ENCODE measurements at regions not wholly inside any gene's neighbourhood (a gene's known extent, or its start where the extent isn't known, plus 50 kb on each side); places are given as distances from the start of the nearest gene placed in this dataset.
"Not testable (repeated sequence)": the region's sequence is repeated elsewhere in the genome, so short reads cannot be mapped to it uniquely, and the experiment has no call there.

DNA sequence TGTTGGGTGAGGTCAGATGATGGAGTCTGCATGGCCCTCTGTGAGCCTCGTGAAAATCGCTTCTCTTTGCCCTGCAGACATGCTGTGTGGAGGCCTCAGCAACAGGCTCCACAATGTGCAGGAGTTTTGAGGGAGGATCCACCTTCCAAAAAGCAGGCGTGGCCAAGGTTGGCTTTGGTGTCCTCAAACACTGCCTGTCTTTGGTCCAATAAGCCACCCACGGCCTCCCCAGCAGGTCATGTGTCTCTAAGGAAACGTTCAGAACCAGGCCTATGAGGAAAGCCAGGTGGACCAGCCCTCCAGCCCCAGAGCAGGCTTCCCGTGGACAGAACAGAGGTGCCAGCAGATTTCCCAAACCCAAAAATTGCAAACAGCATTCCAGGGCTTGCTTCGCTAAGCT, 340.7 kb upstream of the IRX2 start:
- TF ChIP-seq POLR2A (IDR thresholded peaks at IDR 0.05) = no peak
- TF ChIP-seq POLR2AphosphoS5 (IDR thresholded peaks at IDR 0.05) = no peak
- TF ChIP-seq EP300 (IDR thresholded peaks at IDR 0.05; ENCODE audit: low read depth) = no peak
- TF ChIP-seq, protein P1, sequence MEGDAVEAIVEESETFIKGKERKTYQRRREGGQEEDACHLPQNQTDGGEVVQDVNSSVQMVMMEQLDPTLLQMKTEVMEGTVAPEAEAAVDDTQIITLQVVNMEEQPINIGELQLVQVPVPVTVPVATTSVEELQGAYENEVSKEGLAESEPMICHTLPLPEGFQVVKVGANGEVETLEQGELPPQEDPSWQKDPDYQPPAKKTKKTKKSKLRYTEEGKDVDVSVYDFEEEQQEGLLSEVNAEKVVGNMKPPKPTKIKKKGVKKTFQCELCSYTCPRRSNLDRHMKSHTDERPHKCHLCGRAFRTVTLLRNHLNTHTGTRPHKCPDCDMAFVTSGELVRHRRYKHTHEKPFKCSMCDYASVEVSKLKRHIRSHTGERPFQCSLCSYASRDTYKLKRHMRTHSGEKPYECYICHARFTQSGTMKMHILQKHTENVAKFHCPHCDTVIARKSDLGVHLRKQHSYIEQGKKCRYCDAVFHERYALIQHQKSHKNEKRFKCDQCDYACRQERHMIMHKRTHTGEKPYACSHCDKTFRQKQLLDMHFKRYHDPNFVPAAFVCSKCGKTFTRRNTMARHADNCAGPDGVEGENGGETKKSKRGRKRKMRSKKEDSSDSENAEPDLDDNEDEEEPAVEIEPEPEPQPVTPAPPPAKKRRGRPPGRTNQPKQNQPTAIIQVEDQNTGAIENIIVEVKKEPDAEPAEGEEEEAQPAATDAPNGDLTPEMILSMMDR (IDR thresholded peaks at IDR 0.05) = no peak
- no peaks in the 10 kb centered on the region for H3K36me3 ChIP-seq
- in situ Hi-C loops (cut with MboI; ENCODE audit: low pct_ligation_motif_present in 1 of 4, low pct_unique_long_range_greater_than_20kb in 1 of 4, low sequenced_read_pairs in 3 of 4) (no loop called here), intact Hi-C loops (cut with DNase I; ENCODE audit: low total_unique reads) (no loop called here)
- no peaks in the 10 kb centered on the region for H3K27me3 ChIP-seq
- WGBS, 2 donors (ENCODE audit: low coverage in 1 of 2) = 70 to 80% methylated on average over 1 to 7 of the region's 7 CpGs
- H3K9me3 ChIP-seq = no peaks in the 10 kb centered on the region
- H3K4me3 ChIP-seq = no peak overlapping the region
- H3K27ac ChIP-seq = no peak overlapping the region
- no peaks in the 10 kb centered on the region for H3K4me1 ChIP-seq
- no peak for DNase-seq

DNA sequence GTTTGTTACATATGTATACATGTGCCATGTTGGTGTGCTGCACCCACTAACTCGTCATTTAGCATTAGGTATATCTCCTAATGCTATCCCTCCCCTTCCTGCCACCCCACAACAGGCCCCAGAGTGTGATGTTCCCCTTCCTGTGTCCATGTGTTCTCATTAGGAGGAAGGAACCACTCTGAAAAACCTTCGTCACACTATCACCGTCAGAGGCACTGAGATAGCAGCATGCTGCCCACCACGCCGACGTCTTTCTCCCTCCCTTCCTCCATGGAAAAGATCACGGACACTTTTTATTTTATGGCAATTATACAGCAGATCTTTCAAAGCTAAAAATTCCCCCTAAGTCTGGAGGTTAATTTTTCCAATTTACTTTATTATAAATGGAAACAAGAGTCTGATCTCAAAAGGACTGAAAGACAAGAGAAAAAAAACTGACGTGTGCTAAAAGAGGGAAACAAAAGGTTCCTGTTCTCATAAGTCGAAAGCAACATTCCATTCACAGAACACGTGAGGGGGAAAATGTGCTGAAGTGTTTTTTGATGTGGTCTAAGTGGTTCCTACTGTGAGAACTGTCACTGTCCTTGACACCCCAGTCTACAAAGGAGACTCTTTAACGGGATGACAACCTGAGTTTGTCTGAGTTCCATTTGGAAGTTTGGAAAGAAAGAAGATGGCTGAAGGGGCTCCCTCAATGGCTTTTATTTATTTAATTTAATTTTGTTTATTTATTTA, 339.7 kb upstream of the IRX2 start:
- no peaks in the 10 kb centered on the region for H3K4me1 ChIP-seq
- H3K36me3 ChIP-seq = no peaks in the 10 kb centered on the region
- in situ Hi-C loops (cut with MboI; ENCODE audit: low pct_ligation_motif_present in 1 of 4, low pct_unique_long_range_greater_than_20kb in 1 of 4, low sequenced_read_pairs in 3 of 4) (no loop called here), intact Hi-C loops (cut with DNase I; ENCODE audit: low total_unique reads) (no loop called here)
- H3K9me3 ChIP-seq = no peaks in the 10 kb centered on the region
- WGBS, 2 donors (ENCODE audit: low coverage in 1 of 2) = 57 to 68% methylated on average over 11 of the region's 11 CpGs
- TF ChIP-seq POLR2A (IDR thresholded peaks at IDR 0.05) (no peak), POLR2AphosphoS5 (IDR thresholded peaks at IDR 0.05) (no peak), EP300 (IDR thresholded peaks at IDR 0.05; ENCODE audit: low read depth) (no peak)
- TF ChIP-seq, protein P1 (IDR thresholded peaks at IDR 0.05) = no peak
- H3K27me3 ChIP-seq = no peaks in the 10 kb centered on the region
- no peak for DNase-seq
- no peak overlapping the region for H3K27ac ChIP-seq
- H3K4me3 ChIP-seq = no peak overlapping the region

DNA sequence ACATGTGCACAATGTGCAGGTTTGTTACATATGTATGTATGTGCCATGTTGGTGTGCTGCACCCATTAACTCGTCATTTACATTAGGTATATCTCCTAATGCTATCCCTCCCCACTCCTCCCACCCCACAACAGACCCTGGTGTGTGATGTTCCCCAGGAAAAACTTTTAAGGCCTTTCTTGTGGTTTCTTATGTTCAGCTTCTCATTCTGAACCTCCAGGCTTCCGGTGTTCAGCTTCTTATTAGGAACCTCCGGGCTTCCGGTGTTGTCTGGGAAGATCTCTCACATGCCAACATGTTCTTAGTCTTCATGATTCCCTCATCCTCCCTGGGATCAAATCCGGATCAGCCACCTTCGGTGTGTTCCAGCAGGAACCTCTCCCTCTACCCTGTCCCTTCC, 338.8 kb upstream of the IRX2 start:
- H3K9me3 ChIP-seq; in situ Hi-C loops (cut with MboI; ENCODE audit: low pct_ligation_motif_present in 1 of 4, low pct_unique_long_range_greater_than_20kb in 1 of 4, low sequenced_read_pairs in 3 of 4); H3K27me3 ChIP-seq; DNase-seq; H3K27ac ChIP-seq; H3K4me3 ChIP-seq; H3K4me1 ChIP-seq; H3K36me3 ChIP-seq; intact Hi-C loops (cut with DNase I; ENCODE audit: low total_unique reads): not testable (repeated sequence)
- WGBS, 2 donors (ENCODE audit: low coverage in 1 of 2) = 65 to 89% methylated on average over 2 to 6 of the region's 6 CpGs

DNA sequence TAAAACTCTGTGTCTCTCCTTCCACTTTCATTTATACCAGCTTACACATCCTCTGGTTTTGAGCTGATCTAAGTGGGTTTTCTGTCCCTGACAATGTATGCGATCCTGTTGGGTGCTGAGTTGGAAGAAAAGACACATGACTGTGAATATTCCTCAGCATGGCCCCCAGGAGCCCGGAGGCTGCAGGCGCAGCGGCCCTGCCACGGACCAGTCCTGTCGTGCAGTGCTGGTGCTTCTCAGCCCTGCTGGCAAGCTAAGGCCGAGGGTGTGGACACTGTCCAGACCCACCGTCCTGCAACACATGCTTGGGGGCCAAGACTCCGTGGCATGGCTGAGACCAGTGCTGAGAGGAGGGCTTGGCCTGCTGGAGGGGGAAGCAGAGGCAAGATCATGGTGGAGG, 328.9 kb upstream of the IRX2 start:
- H3K27ac ChIP-seq = no peak overlapping the region
- no peaks in the 10 kb centered on the region for H3K4me1 ChIP-seq
- in situ Hi-C loops (cut with MboI; ENCODE audit: low pct_ligation_motif_present in 1 of 4, low pct_unique_long_range_greater_than_20kb in 1 of 4, low sequenced_read_pairs in 3 of 4) (no loop called here), intact Hi-C loops (cut with DNase I; ENCODE audit: low total_unique reads) (no loop called here)
- no peak overlapping the region for H3K4me3 ChIP-seq
- no peaks in the 10 kb centered on the region for H3K27me3 ChIP-seq
- no peaks in the 10 kb centered on the region for H3K36me3 ChIP-seq
- TF ChIP-seq POLR2A (IDR thresholded peaks at IDR 0.05) = no peak
- TF ChIP-seq, protein P1 (IDR thresholded peaks at IDR 0.05) = no peak
- TF ChIP-seq POLR2AphosphoS5 (IDR thresholded peaks at IDR 0.05) = no peak
- TF ChIP-seq EP300 (IDR thresholded peaks at IDR 0.05; ENCODE audit: low read depth) = no peak
- no peak for DNase-seq
- H3K9me3 ChIP-seq = no peaks in the 10 kb centered on the region
- 75% methylated on average over 9 of the region's 9 CpGs; no CpG with 5 or more reads in 1 of the 2 donors for WGBS, 2 donors (ENCODE audit: low coverage in 1 of 2)

DNA sequence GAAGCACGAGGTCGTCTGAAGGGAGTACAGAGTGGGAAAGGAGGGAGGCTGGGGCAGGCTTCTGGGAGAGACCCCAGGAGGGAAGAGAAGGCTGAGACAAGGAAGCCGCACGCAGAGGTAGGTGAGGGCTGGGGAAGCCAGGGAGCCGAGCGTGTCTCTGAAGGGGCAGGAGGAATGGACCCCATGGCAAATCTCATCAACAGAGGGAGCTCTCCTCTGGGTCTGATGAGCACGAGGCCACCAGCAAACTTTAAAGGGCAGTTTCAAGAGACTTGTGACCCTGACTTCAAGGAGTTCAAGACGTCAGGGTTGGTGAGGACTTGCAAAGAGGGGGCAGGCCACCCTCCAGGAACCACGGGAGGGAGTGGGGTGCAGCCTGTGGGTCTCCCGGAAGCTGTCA, 326.2 kb upstream of the IRX2 start:
- TF ChIP-seq, protein P1 (IDR thresholded peaks at IDR 0.05) = no peak
- TF ChIP-seq EP300 (IDR thresholded peaks at IDR 0.05; ENCODE audit: low read depth) (no peak), POLR2AphosphoS5 (IDR thresholded peaks at IDR 0.05) (no peak), POLR2A (IDR thresholded peaks at IDR 0.05) (no peak)
- WGBS, 2 donors (ENCODE audit: low coverage in 1 of 2) = 64 to 88% methylated on average over 5 to 10 of the region's 10 CpGs

More for the DNA sequence above, 326.2 kb upstream of the IRX2 start:
- no peak overlapping the region for H3K4me3 ChIP-seq
- no peak overlapping the region for H3K27ac ChIP-seq
- in situ Hi-C loops (cut with MboI; ENCODE audit: low pct_ligation_motif_present in 1 of 4, low pct_unique_long_range_greater_than_20kb in 1 of 4, low sequenced_read_pairs in 3 of 4) = no loop called here
- H3K27me3 ChIP-seq = no peaks in the 10 kb centered on the region
- H3K4me1 ChIP-seq = no peaks in the 10 kb centered on the region
- DNase-seq = no peak
- intact Hi-C loops (cut with DNase I; ENCODE audit: low total_unique reads) = no loop called here
- H3K36me3 ChIP-seq = no peaks in the 10 kb centered on the region
- no peaks in the 10 kb centered on the region for H3K9me3 ChIP-seq

Measured in transverse colon (tissue), 4 donors.